ENCODE measurements at regions not wholly inside any gene's neighbourhood (a gene's known extent, or its start where the extent isn't known, plus 50 kb on each side); places are given as distances from the start of the nearest gene placed in this dataset.

- H3K27me3 ChIP-seq (ENCODE audit: control insufficient read depth, insufficient read depth, low read length) = no peaks in the 10 kb centered on the region
- H3K9ac ChIP-seq (ENCODE audit: low read depth, low read length) = no peak overlapping the region
- no peak overlapping the region for H3K4me3 ChIP-seq (ENCODE audit: low read depth, low read length)
Observed at GRCh38 chr17:34527908-34528470, 51.4 kb upstream of the TMEM132E start.

GRCh38 chr17:34527136-34527907 is 52.1 kb upstream of the TMEM132E start:
- Histone ChIP-seq H3K4me3 (ENCODE audit: low read depth, low read length) (no peak overlapping the region), H3K9me3 (ENCODE audit: control insufficient read depth, insufficient read depth, low read length) (no peaks in the 10 kb centered on the region), H3K9ac (ENCODE audit: low read depth, low read length) (no peak overlapping the region), H3K36me3 (ENCODE audit: control insufficient read depth, insufficient read depth, low read length) (no peaks in the 10 kb centered on the region), H3K27ac (ENCODE audit: low read depth, low read length) (no peak overlapping the region), H3K27me3 (ENCODE audit: control insufficient read depth, insufficient read depth, low read length) (no peaks in the 10 kb centered on the region), H3K4me1 (ENCODE audit: control insufficient read depth, insufficient read depth, low read length) (no peaks in the 10 kb centered on the region)

More at GRCh38 chr17:34527908-34528470, 51.4 kb upstream of the TMEM132E start:
- Histone ChIP-seq H3K4me1 (ENCODE audit: control insufficient read depth, insufficient read depth, low read length) (no peaks in the 10 kb centered on the region), H3K9me3 (ENCODE audit: control insufficient read depth, insufficient read depth, low read length) (no peaks in the 10 kb centered on the region), H3K27ac (ENCODE audit: low read depth, low read length) (no peak overlapping the region), H3K36me3 (ENCODE audit: control insufficient read depth, insufficient read depth, low read length) (no peaks in the 10 kb centered on the region)

- no peak overlapping the region for H3K27ac ChIP-seq (ENCODE audit: low read depth, low read length)
- no peaks in the 10 kb centered on the region for H3K4me1 ChIP-seq (ENCODE audit: control insufficient read depth, insufficient read depth, low read length)
- no peak overlapping the region for H3K4me3 ChIP-seq (ENCODE audit: low read depth, low read length)
- no peaks in the 10 kb centered on the region for H3K9me3 ChIP-seq (ENCODE audit: control insufficient read depth, insufficient read depth, low read length)
- no peaks in the 10 kb centered on the region for H3K27me3 ChIP-seq (ENCODE audit: control insufficient read depth, insufficient read depth, low read length)
- no peaks in the 10 kb centered on the region for H3K36me3 ChIP-seq (ENCODE audit: control insufficient read depth, insufficient read depth, low read length)
- no peak overlapping the region for H3K9ac ChIP-seq (ENCODE audit: low read depth, low read length)
Observed at GRCh38 chr17:34525651-34526050, 53.7 kb upstream of the TMEM132E start.

GRCh38 chr17:34521955-34522354 is 57.4 kb upstream of the TMEM132E start:
- H3K4me1 ChIP-seq (ENCODE audit: control insufficient read depth, insufficient read depth, low read length) = no peaks in the 10 kb centered on the region
- H3K27ac ChIP-seq (ENCODE audit: low read depth, low read length) = no peak overlapping the region
- no peaks in the 10 kb centered on the region for H3K27me3 ChIP-seq (ENCODE audit: control insufficient read depth, insufficient read depth, low read length)
- no peak overlapping the region for H3K9ac ChIP-seq (ENCODE audit: low read depth, low read length)
- no peaks in the 10 kb centered on the region for H3K9me3 ChIP-seq (ENCODE audit: control insufficient read depth, insufficient read depth, low read length)
- H3K36me3 ChIP-seq (ENCODE audit: control insufficient read depth, insufficient read depth, low read length) = no peaks in the 10 kb centered on the region
- no peak overlapping the region for H3K4me3 ChIP-seq (ENCODE audit: low read depth, low read length)

- H3K27ac ChIP-seq (ENCODE audit: low read depth, low read length) = no peak overlapping the region
- H3K9ac ChIP-seq (ENCODE audit: low read depth, low read length) = no peak overlapping the region
- H3K36me3 ChIP-seq (ENCODE audit: control insufficient read depth, insufficient read depth, low read length) = no peaks in the 10 kb centered on the region
- no peaks in the 10 kb centered on the region for H3K9me3 ChIP-seq (ENCODE audit: control insufficient read depth, insufficient read depth, low read length)
- no peak overlapping the region for H3K4me3 ChIP-seq (ENCODE audit: low read depth, low read length)
- no peaks in the 10 kb centered on the region for H3K27me3 ChIP-seq (ENCODE audit: control insufficient read depth, insufficient read depth, low read length)
- H3K4me1 ChIP-seq (ENCODE audit: control insufficient read depth, insufficient read depth, low read length) = no peaks in the 10 kb centered on the region
Observed at GRCh38 chr17:34519282-34519681, 60.1 kb upstream of the TMEM132E start.

GRCh38 chr17:34517406-34517805 is 62.0 kb upstream of the TMEM132E start:
- H3K4me3 ChIP-seq (ENCODE audit: low read depth, low read length) = no peak overlapping the region
- H3K9me3 ChIP-seq (ENCODE audit: control insufficient read depth, insufficient read depth, low read length) = no peaks in the 10 kb centered on the region
- H3K27ac ChIP-seq (ENCODE audit: low read depth, low read length) = no peak overlapping the region
- H3K27me3 ChIP-seq (ENCODE audit: control insufficient read depth, insufficient read depth, low read length) = no peaks in the 10 kb centered on the region
- H3K36me3 ChIP-seq (ENCODE audit: control insufficient read depth, insufficient read depth, low read length) = no peaks in the 10 kb centered on the region
- H3K9ac ChIP-seq (ENCODE audit: low read depth, low read length) = no peak overlapping the region
- no peaks in the 10 kb centered on the region for H3K4me1 ChIP-seq (ENCODE audit: control insufficient read depth, insufficient read depth, low read length)

- Histone ChIP-seq H3K4me3 (ENCODE audit: low read depth, low read length) (no peak overlapping the region), H3K36me3 (ENCODE audit: control insufficient read depth, insufficient read depth, low read length) (no peaks in the 10 kb centered on the region), H3K9me3 (ENCODE audit: control insufficient read depth, insufficient read depth, low read length) (no peaks in the 10 kb centered on the region), H3K27ac (ENCODE audit: low read depth, low read length) (no peak overlapping the region), H3K9ac (ENCODE audit: low read depth, low read length) (no peak overlapping the region), H3K27me3 (ENCODE audit: control insufficient read depth, insufficient read depth, low read length) (no peaks in the 10 kb centered on the region), H3K4me1 (ENCODE audit: control insufficient read depth, insufficient read depth, low read length) (no peaks in the 10 kb centered on the region)
Observed at GRCh38 chr17:34511931-34512330, 67.5 kb upstream of the TMEM132E start.

GRCh38 chr17:34511265-34511664 is 68.1 kb upstream of the TMEM132E start:
- Histone ChIP-seq H3K27me3 (ENCODE audit: control insufficient read depth, insufficient read depth, low read length) (no peaks in the 10 kb centered on the region), H3K36me3 (ENCODE audit: control insufficient read depth, insufficient read depth, low read length) (no peaks in the 10 kb centered on the region), H3K27ac (ENCODE audit: low read depth, low read length) (no peak overlapping the region), H3K4me3 (ENCODE audit: low read depth, low read length) (no peak overlapping the region), H3K9ac (ENCODE audit: low read depth, low read length) (no peak overlapping the region), H3K9me3 (ENCODE audit: control insufficient read depth, insufficient read depth, low read length) (no peaks in the 10 kb centered on the region), H3K4me1 (ENCODE audit: control insufficient read depth, insufficient read depth, low read length) (no peaks in the 10 kb centered on the region)

- 0 out of 2 replicates have a peak, but pooled peaks cover 6% of the 10 kb centered on the region for H3K27me3 ChIP-seq (ENCODE audit: control insufficient read depth, insufficient read depth, low read length)
- no peaks in the 10 kb centered on the region for H3K9me3 ChIP-seq (ENCODE audit: control insufficient read depth, insufficient read depth, low read length)
- no peak overlapping the region for H3K9ac ChIP-seq (ENCODE audit: low read depth, low read length)
- no peak overlapping the region for H3K27ac ChIP-seq (ENCODE audit: low read depth, low read length)
- no peaks in the 10 kb centered on the region for H3K36me3 ChIP-seq (ENCODE audit: control insufficient read depth, insufficient read depth, low read length)
- H3K4me3 ChIP-seq (ENCODE audit: low read depth, low read length) = no peak overlapping the region
- H3K4me1 ChIP-seq (ENCODE audit: control insufficient read depth, insufficient read depth, low read length) = no peaks in the 10 kb centered on the region
Observed at GRCh38 chr17:34504814-34505484, 74.4 kb upstream of the TMEM132E start.

GRCh38 chr17:34503528-34504195 is 75.7 kb upstream of the TMEM132E start:
- Histone ChIP-seq H3K9me3 (ENCODE audit: control insufficient read depth, insufficient read depth, low read length) (no peaks in the 10 kb centered on the region), H3K27me3 (ENCODE audit: control insufficient read depth, insufficient read depth, low read length) (0 out of 2 replicates have a peak, but pooled peaks cover 6% of the 10 kb centered on the region), H3K9ac (ENCODE audit: low read depth, low read length) (no peak overlapping the region), H3K27ac (ENCODE audit: low read depth, low read length) (no peak overlapping the region), H3K4me1 (ENCODE audit: control insufficient read depth, insufficient read depth, low read length) (no peaks in the 10 kb centered on the region), H3K4me3 (ENCODE audit: low read depth, low read length) (no peak overlapping the region), H3K36me3 (ENCODE audit: control insufficient read depth, insufficient read depth, low read length) (no peaks in the 10 kb centered on the region)

Data from HUES48 (cell line).